K562 (cell line): ENCODE measurements at regions not wholly inside any gene's neighbourhood (a gene's known extent, or its start where the extent isn't known, plus 50 kb on each side); places are given as distances from the start of the nearest gene placed in this dataset.

Source experiments
- BRF1 ChIP-seq: IDR thresholded peaks from 3 replicates; pipeline ENCODE4 v1.6.1; 2011; ENCODE audit warnings: borderline replicate concordance, mild to moderate bottlenecking; ENCODE audit not compliant: insufficient read length; ENCODE audit errors: extremely low read depth
- EP300 ChIP-seq: IDR thresholded peaks from 2 replicates; pipeline ENCODE4 v1.6.1; 2012; ENCODE audit warnings: low read length, improper control_type of control experiment
- HDAC8 ChIP-seq: fragments of 450-650 bp; IDR thresholded peaks from 2 replicates; pipeline ENCODE4 v1.6.1; 2016; ENCODE audit warnings: mild to moderate bottlenecking, missing genetic modification characterization, moderate library complexity, missing compliant biosample characterization
- MCM3 ChIP-seq: fragments of 450-650 bp; IDR thresholded peaks from 2 replicates; pipeline ENCODE4 v1.6.1; 2016
- MEIS2 ChIP-seq: fragments of 450-650 bp; IDR thresholded peaks from 2 replicates; pipeline ENCODE4 v1.6.1; 2014; ENCODE audit warnings: mild to moderate bottlenecking; ENCODE audit not compliant: partially characterized antibody
- MTA3 ChIP-seq: fragments of 450-650 bp; formaldehyde crosslinking; IDR thresholded peaks from 2 replicates; pipeline ENCODE4 v1.6.1; 2017; ENCODE audit warnings: mild to moderate bottlenecking, borderline replicate concordance
- NR2C2 ChIP-seq, 2 experiments: fragments of 200-800 bp in 1 of 2; sonication (Bioruptor generic) in 1 of 2; sonication (generic) in 1 of 2; formaldehyde crosslinking in 1 of 2; IDR thresholded peaks; 2 replicates each; pipeline versions ENCODE4 v1.6.1 to v1.8.0; 2016 to 2022; ENCODE audit warnings: mild to moderate bottlenecking in 1 of 2, missing compliant biosample characterization in 1 of 2, missing genetic modification characterization in 1 of 2, missing genetic modification reagents in 1 of 2
- TF ChIP-seq, protein P1 (sequence below), 3 experiments: IDR thresholded peaks in 2 of 3; conservative IDR thresholded peaks in 1 of 3; 2 replicates each; pipeline ENCODE4 v1.5.1; 2011 to 2012; ENCODE audit warnings: low read length in 3 of 3, mild to moderate bottlenecking in 3 of 3, control low read depth in 2 of 3, improper control_type of control experiment in 1 of 3, inconsistent platforms in 1 of 3, low read depth in 1 of 3, mixed read lengths in 1 of 3, moderate library complexity in 1 of 3; ENCODE audit not compliant: insufficient read depth in 2 of 3
- TF ChIP-seq, protein P2 (sequence below): sonication (generic); formaldehyde crosslinking; IDR thresholded peaks from 2 replicates; pipeline ENCODE4 v1.8.1; 2023; ENCODE audit warnings: mild to moderate bottlenecking, missing genetic modification reagents

DNA sequence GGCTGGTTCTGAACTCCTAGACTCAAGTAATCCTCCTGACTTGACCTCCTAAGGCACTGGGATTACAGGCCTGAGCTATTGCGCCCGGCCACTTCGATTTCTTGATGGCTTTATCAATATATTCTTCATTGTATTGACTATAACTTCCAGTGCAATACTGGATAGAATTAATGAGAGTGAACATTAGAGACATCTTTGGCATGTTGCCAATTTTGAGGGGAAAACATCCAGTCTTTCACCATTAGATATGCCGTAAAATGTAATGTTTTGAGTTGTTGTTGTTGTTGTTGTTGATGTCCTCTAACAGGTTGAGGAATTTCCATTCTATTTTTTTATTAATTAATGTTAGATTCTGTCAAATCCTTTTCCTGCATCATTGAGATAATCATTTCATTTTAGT, 578.9 kb downstream of the ZWINT start:
- TF ChIP-seq EP300: no peak
- TF ChIP-seq MTA3: no peak
- TF ChIP-seq MCM3: no peak
- TF ChIP-seq, protein P1, sequence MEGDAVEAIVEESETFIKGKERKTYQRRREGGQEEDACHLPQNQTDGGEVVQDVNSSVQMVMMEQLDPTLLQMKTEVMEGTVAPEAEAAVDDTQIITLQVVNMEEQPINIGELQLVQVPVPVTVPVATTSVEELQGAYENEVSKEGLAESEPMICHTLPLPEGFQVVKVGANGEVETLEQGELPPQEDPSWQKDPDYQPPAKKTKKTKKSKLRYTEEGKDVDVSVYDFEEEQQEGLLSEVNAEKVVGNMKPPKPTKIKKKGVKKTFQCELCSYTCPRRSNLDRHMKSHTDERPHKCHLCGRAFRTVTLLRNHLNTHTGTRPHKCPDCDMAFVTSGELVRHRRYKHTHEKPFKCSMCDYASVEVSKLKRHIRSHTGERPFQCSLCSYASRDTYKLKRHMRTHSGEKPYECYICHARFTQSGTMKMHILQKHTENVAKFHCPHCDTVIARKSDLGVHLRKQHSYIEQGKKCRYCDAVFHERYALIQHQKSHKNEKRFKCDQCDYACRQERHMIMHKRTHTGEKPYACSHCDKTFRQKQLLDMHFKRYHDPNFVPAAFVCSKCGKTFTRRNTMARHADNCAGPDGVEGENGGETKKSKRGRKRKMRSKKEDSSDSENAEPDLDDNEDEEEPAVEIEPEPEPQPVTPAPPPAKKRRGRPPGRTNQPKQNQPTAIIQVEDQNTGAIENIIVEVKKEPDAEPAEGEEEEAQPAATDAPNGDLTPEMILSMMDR (IDR thresholded peaks at IDR 0.05 in 2 of 3, conservative IDR thresholded peaks at IDR 0.05 in 1 of 3; ENCODE audit: insufficient read depth in 2 of 3, low read depth in 1 of 3, low read length in 3 of 3): no peak
- no peak for TF ChIP-seq NR2C2 (CRISPR knock-in tag; IDR thresholded peaks at IDR 0.05)
- no peak for TF ChIP-seq NR2C2 (tag; IDR thresholded peaks at IDR 0.05)
- no peak for TF ChIP-seq MEIS2
- TF ChIP-seq BRF1: no peak
- TF ChIP-seq HDAC8 (tag): no peak
- TF ChIP-seq, protein P2, sequence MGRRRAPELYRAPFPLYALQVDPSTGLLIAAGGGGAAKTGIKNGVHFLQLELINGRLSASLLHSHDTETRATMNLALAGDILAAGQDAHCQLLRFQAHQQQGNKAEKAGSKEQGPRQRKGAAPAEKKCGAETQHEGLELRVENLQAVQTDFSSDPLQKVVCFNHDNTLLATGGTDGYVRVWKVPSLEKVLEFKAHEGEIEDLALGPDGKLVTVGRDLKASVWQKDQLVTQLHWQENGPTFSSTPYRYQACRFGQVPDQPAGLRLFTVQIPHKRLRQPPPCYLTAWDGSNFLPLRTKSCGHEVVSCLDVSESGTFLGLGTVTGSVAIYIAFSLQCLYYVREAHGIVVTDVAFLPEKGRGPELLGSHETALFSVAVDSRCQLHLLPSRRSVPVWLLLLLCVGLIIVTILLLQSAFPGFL (CRISPR knock-in tag): no peak
